Left ventricle myocardium superior (tissue), 1 donor: ENCODE measurements at regions not wholly inside any gene's neighbourhood (a gene's known extent, or its start where the extent isn't known, plus 50 kb on each side); places are given as distances from the start of the nearest gene placed in this dataset.
"Not testable (repeated sequence)": the region's sequence is repeated elsewhere in the genome, so short reads cannot be mapped to it uniquely, and the experiment has no call there.

Source experiments
- ATAC-seq: fragments of 200-7000 bp; cut with Tn5 transposase; one replicate; pipeline ENCODE4 v1.9.1; 2020; ENCODE audit warnings: mild to moderate bottlenecking, moderate library complexity
- DNase-seq: peaks from one replicate; pipeline ENCODE4 v3.0.0-alpha.2; 2020
- intact Hi-C: fragments of 100-400 bp; cut with micrococcal nuclease; formaldehyde crosslinking; loops from one replicate; pipeline ENCODE4 v1.11.0; 2022
- donor health status: DM: no; HTN: yes; CAD: no; lungs with severe emphysema.

- DNase-seq, intact Hi-C loops: not testable (repeated sequence)
- peak; percentile 57 for ATAC-seq
Measured at GRCh38 chr6:57966757-57967156, 649.3 kb downstream of the PRIM2 start.

GRCh38 chr6:57971956-57972355 lies 654.5 kb downstream of the PRIM2 start:
- ATAC-seq, intact Hi-C loops, DNase-seq: not testable (repeated sequence)

GRCh38 chr6:57974653-57975052 lies 657.2 kb downstream of the PRIM2 start:
- DNase-seq = no peak
- intact Hi-C loops = no loop called here
- ATAC-seq = no peak

- DNase-seq, ATAC-seq, intact Hi-C loops: not testable (repeated sequence)
Measured at GRCh38 chr6:57975127-57975526, 657.7 kb downstream of the PRIM2 start.

GRCh38 chr6:57976371-57976770 lies 658.9 kb downstream of the PRIM2 start:
- intact Hi-C loops, DNase-seq, ATAC-seq: not testable (repeated sequence)

- DNase-seq, intact Hi-C loops: not testable (repeated sequence)
- peak; percentile 63 for ATAC-seq
Measured at GRCh38 chr6:57983603-57984002, 666.2 kb downstream of the PRIM2 start.

GRCh38 chr6:57984575-57984974 lies 667.1 kb downstream of the PRIM2 start:
- intact Hi-C loops, DNase-seq: not testable (repeated sequence)
- ATAC-seq = peak; percentile 45

- intact Hi-C loops, DNase-seq: not testable (repeated sequence)
- peak; percentile 15 for ATAC-seq
Measured at GRCh38 chr6:57985734-57986133, 668.3 kb downstream of the PRIM2 start.

- DNase-seq, intact Hi-C loops, ATAC-seq: not testable (repeated sequence)
Measured at GRCh38 chr6:57986584-57986983, 669.2 kb downstream of the PRIM2 start.

GRCh38 chr6:57989520-57990080 lies 672.2 kb downstream of the PRIM2 start:
- intact Hi-C loops, ATAC-seq, DNase-seq: not testable (repeated sequence)

- DNase-seq, ATAC-seq, intact Hi-C loops: not testable (repeated sequence)
Measured at GRCh38 chr6:57998858-57999619, 681.6 kb downstream of the PRIM2 start.

- ATAC-seq, DNase-seq, intact Hi-C loops: not testable (repeated sequence)
Measured at GRCh38 chr6:58000233-58000632, 682.8 kb downstream of the PRIM2 start.

- intact Hi-C loops, DNase-seq, ATAC-seq: not testable (repeated sequence)
Measured at GRCh38 chr6:58003417-58004167, 686.2 kb downstream of the PRIM2 start.

- ATAC-seq = peak; percentile 65
- intact Hi-C loops, DNase-seq: not testable (repeated sequence)
Measured at GRCh38 chr6:58007334-58008000, 690.0 kb downstream of the PRIM2 start.

GRCh38 chr6:58008001-58008335 lies 690.5 kb downstream of the PRIM2 start:
- ATAC-seq, intact Hi-C loops, DNase-seq: not testable (repeated sequence)

GRCh38 chr6:58011954-58012600 lies 694.6 kb downstream of the PRIM2 start:
- DNase-seq, intact Hi-C loops: not testable (repeated sequence)
- peak; percentile 38 for ATAC-seq

- DNase-seq, intact Hi-C loops, ATAC-seq: not testable (repeated sequence)
Measured at GRCh38 chr6:58016614-58017013, 699.2 kb downstream of the PRIM2 start.

GRCh38 chr6:58028188-58028587 lies 710.8 kb downstream of the PRIM2 start:
- ATAC-seq, DNase-seq, intact Hi-C loops: not testable (repeated sequence)

- ATAC-seq, intact Hi-C loops: not testable (repeated sequence)
Measured at GRCh38 chr6:58038213-58038612, 720.8 kb downstream of the PRIM2 start.

More at GRCh38 chr6:58038213-58038612, 720.8 kb downstream of the PRIM2 start:
- DNase-seq = not testable (repeated sequence)
